ACC112 (cell line): ENCODE measurements at regions not wholly inside any gene's neighbourhood (a gene's known extent, or its start where the extent isn't known, plus 50 kb on each side); places are given as distances from the start of the nearest gene placed in this dataset.

Source experiments
- H2AFZ ChIP-seq: fragments of 200-600 bp; sonication (generic); one replicate; pipeline ENCODE4 v1.6.0; 2017; ENCODE audit warnings: antibody characterized with exemption, low read length; ENCODE audit not compliant: unreplicated experiment
- H3K27ac ChIP-seq: fragments of 200-600 bp; sonication (generic); 2 replicates; pipeline ENCODE4 v1.5.1; 2014; ENCODE audit warnings: low read depth, mild to moderate bottlenecking, antibody characterized with exemption, low read length, moderate library complexity
- H3K27me3 ChIP-seq: fragments of 200-600 bp; sonication (generic); 2 replicates; pipeline ENCODE4 v1.6.1; 2014; ENCODE audit warnings: mild to moderate bottlenecking, antibody characterized with exemption, low read length, moderate library complexity, mixed read lengths; ENCODE audit not compliant: insufficient read depth
- H3K36me3 ChIP-seq: fragments of 200-600 bp; sonication (generic); 2 replicates; pipeline ENCODE4 v1.6.1; 2016; ENCODE audit warnings: mild to moderate bottlenecking, antibody characterized with exemption, low read length, moderate library complexity, mixed read lengths; ENCODE audit not compliant: insufficient read depth
- H3K4me1 ChIP-seq: fragments of 200-600 bp; sonication (generic); one replicate; pipeline ENCODE4 v1.6.1; 2016; ENCODE audit warnings: low read length, mixed read lengths; ENCODE audit not compliant: insufficient read depth, unreplicated experiment, control insufficient read depth
- H3K4me3 ChIP-seq: fragments of 200-600 bp; sonication (generic); 2 replicates; pipeline ENCODE4 v1.5.1; 2014; ENCODE audit warnings: mild to moderate bottlenecking, low read depth, low read length
- H3K79me2 ChIP-seq: fragments of 200-600 bp; sonication (generic); one replicate; pipeline ENCODE4 v1.6.0; 2016; ENCODE audit warnings: low read length; ENCODE audit not compliant: control insufficient read depth, unreplicated experiment, insufficient read depth

DNA sequence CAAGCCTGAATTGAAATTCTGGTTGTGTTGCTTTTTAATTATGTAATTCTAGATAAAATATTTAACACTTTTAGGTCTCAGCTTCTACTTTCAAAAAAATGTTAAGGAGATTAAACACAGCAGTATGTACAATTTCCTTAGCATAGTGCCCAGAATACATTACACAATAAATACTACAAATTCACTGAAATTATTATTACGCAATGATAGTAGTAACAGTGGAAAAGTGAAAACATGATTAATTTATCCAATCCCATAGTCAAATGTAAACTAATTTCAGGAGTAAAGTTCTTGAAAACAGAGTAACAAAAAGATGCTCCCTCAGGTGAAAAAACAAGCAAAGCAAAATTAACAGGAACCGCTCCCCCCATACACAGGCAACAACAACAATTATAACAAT lies 1915.4 kb downstream of the STIM2 start:
- no peak overlapping the region for H2AFZ ChIP-seq
- no peaks in the 10 kb centered on the region for H3K79me2 ChIP-seq

DNA sequence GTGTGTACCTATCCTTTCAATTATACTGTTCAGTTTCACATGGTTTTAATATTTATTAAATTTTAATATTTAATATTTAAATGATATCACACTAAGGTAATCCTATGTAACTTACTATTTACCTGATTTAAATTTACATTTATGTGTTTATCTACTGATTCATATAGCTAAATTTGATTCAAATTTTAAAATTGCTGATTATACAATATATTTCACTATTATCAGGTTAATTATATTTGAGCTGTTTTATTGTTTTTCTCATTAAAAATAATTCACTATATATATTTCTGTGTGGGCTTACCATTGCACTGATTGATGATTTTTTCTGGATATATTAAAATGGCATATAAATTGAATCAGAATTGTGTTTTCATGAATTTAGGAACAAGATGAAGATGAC lies 1923.5 kb downstream of the STIM2 start:
- Histone ChIP-seq H3K27ac (no peak overlapping the region), H3K36me3 (no peaks in the 10 kb centered on the region), H3K4me1 (no peaks in the 10 kb centered on the region), H2AFZ (no peak overlapping the region), H3K27me3 (no peaks in the 10 kb centered on the region), H3K79me2 (no peaks in the 10 kb centered on the region), H3K4me3 (no peak overlapping the region)

More for the DNA sequence above, 1915.4 kb downstream of the STIM2 start:
- Histone ChIP-seq H3K36me3 (no peaks in the 10 kb centered on the region), H3K4me1 (peaks cover 16% of the 10 kb centered on the region), H3K4me3 (no peak overlapping the region), H3K27me3 (no peaks in the 10 kb centered on the region), H3K27ac (no peak overlapping the region)

DNA sequence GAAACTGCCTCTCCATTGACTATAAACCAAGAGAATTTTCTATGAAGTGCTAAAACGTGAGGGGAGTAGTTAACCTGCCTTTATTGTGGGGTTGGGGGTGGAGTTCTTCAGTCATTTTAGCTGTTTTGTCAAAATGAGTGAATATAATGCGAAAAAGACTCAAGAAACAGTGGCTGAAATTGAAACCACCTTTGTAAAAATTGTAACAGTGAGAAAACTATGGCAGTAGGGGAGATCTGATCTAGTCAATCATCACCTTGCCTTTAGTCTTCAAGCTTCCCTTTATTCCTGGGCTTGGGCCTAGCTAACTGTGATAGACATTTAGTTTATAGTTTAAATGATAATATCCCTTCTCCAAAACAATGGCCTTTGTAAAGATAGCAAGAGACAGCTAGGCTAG lies 1927.3 kb downstream of the STIM2 start:
- H2AFZ ChIP-seq, result peak overlapping the region; percentile 76

DNA sequence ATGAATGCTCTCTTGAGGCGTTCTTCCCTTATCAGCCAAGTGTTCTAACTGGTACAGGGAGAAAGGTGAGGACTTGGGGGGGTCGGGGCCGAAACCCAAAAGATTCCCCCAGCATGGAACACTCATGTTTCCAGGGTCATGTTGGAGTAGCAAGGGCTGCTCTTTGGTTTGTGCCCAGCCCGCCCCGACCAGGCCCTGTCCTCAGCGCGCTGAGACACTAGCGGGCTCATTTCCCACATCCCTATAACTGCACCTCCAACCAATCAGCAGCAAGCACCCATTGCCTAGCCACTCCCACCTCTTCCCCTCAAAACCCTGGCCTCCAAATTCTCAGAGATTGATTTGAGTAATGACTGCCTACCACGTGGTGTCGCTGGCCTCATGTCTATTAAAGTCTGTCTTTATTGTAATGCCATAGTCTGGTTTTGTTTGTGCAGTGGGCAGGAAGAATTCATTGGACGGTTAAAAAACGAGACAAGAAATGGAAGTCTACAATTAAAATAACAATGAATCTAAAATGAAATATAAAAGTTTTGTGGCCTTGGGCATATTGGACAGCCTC lies 1928.4 kb downstream of the STIM2 start:
- Histone ChIP-seq H3K27ac (no peak overlapping the region), H3K79me2 (no peaks in the 10 kb centered on the region)

More for the DNA sequence above, 1927.3 kb downstream of the STIM2 start:
- H3K36me3 ChIP-seq, result no peaks in the 10 kb centered on the region
- H3K79me2 ChIP-seq, result no peaks in the 10 kb centered on the region
- no peaks in the 10 kb centered on the region for H3K4me1 ChIP-seq
- no peak overlapping the region for H3K27ac ChIP-seq
- H3K27me3 ChIP-seq, result no peaks in the 10 kb centered on the region
- H3K4me3 ChIP-seq, result no peak overlapping the region

DNA sequence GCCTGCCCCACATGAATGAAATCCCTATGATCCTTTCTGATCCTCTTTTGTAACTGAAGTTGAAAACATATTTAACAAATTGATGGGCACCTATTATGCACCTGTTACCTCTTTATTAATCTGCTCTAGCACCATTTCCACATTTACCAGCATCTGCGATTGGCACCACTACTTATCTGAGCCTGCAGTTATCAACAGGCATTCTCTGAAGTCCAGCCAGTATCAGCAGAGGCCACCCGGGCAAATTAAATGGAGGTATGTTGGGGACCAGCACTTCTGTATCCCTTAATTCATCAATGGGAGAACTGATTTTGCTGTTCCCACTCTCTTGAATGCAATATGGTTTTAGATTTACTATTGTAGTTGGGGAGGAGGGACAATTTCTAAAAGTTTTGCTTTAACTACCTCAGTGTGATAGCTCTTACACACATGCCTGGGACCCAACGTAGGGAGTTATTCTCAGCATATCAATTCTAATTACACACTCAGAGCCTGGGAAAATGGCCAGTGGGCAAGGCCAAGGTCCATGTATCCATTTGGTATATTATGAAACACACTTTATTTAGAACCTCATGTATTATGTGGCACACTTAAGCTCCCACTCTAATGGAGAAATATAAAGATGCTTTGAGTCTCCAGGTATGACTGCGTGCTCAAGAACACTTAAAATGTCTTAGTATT lies 1927.1 kb upstream of the PCDH7 start:
- no peaks in the 10 kb centered on the region for H3K79me2 ChIP-seq
- no peak overlapping the region for H3K4me3 ChIP-seq
- no peak overlapping the region for H3K27ac ChIP-seq
- H3K27me3 ChIP-seq, result no peaks in the 10 kb centered on the region
- no peaks in the 10 kb centered on the region for H3K4me1 ChIP-seq
- H3K36me3 ChIP-seq, result no peaks in the 10 kb centered on the region
- no peak overlapping the region for H2AFZ ChIP-seq

More for the DNA sequence above, 1928.4 kb downstream of the STIM2 start:
- Histone ChIP-seq H3K36me3 (no peaks in the 10 kb centered on the region), H3K27me3 (no peaks in the 10 kb centered on the region), H3K4me3 (no peak overlapping the region), H3K4me1 (no peaks in the 10 kb centered on the region), H2AFZ (no peak overlapping the region)

DNA sequence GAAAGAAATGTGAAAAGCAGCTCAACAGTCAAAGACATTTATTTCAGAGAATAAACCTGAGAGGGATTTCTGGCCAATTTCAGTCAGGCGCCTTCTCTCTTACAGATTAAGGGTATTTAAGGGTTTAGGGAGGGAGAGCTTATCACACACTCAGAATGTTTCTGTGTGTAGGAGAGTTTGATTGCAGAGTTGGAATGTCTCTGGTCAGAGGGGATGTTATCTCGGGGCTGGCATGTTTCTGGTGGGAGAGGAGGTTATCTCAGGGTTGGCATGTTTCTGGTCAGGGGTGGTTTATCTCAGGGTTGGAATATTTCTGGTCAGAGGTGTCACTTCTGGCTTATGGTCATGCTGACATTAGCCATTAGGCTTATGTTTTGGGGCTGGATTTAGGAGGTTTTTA lies 1920.5 kb upstream of the PCDH7 start:
- Histone ChIP-seq H3K27me3 (no peaks in the 10 kb centered on the region), H2AFZ (no peak overlapping the region), H3K27ac (no peak overlapping the region), H3K4me3 (no peak overlapping the region), H3K4me1 (no peaks in the 10 kb centered on the region), H3K79me2 (no peaks in the 10 kb centered on the region), H3K36me3 (no peaks in the 10 kb centered on the region)

DNA sequence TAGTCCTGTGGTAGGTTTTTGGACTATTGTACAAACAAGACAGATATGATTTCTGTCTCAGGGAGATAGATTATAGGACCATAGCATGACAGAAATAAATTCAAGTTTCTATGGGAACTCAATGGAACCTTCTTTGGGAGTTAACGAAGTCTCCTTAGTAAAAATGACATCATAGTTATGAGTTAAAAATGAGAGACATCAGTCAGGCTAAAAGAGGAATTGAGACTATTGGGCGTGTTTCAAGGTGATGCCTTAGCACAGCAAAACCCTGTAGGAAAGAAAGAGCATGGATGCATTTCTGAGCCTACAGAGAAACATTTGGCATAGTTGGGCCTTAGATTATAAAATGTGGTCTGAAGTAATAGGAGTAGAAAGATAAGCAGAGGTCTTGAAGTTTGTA lies 1909.1 kb upstream of the PCDH7 start:
- Histone ChIP-seq H3K27me3 (no peaks in the 10 kb centered on the region), H3K79me2 (no peaks in the 10 kb centered on the region), H3K4me1 (no peaks in the 10 kb centered on the region), H2AFZ (no peak overlapping the region), H3K27ac (no peak overlapping the region), H3K36me3 (no peaks in the 10 kb centered on the region), H3K4me3 (no peak overlapping the region)

DNA sequence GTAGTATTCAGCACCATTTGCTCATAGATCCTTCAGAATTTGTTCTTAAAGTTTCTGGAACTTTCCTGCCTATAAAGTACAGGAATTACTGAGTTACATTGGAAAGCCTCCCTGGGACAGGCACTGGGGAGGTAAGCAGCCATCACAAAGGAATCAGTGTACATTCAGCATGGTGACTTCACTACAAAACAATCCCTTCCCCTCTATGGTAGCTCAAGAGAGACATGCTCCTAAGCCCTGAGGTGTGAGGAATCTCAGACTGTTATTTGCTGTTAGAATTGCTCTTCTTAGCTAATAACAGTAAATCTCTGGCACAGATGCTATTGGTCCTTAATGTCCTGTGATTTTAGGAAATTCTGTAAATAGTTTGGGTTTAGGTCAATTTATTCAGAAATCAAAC lies 1898.0 kb upstream of the PCDH7 start:
- Histone ChIP-seq H2AFZ (no peak overlapping the region), H3K27me3 (no peaks in the 10 kb centered on the region), H3K36me3 (no peaks in the 10 kb centered on the region)

DNA sequence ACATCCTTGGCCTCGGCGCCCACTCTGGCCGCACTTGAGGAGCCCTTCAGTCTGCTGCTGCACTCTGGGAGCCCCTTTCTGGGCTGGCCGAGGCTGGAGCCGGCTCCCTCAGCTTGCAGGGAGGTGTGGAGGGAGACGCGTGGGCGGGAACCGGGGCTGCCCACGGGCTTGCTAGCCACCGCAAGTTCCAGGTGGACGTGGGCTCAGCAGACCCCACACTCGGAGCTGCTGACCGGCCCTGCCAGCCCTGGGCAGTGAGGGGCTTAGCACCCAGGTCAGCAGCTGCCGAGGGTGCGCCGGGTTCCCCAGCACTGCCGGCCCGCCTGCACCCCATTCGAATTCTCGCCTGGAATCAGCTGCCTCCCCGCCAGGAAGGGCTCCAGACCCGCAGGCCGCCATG lies 1892.3 kb upstream of the PCDH7 start:
- Histone ChIP-seq H3K27ac (no peak overlapping the region), H2AFZ (no peak overlapping the region), H3K36me3 (no peaks in the 10 kb centered on the region), H3K4me3 (no peak overlapping the region), H3K79me2 (no peaks in the 10 kb centered on the region), H3K27me3 (no peaks in the 10 kb centered on the region), H3K4me1 (no peaks in the 10 kb centered on the region)

More for the DNA sequence above, 1898.0 kb upstream of the PCDH7 start:
- H3K79me2 ChIP-seq, result no peaks in the 10 kb centered on the region
- H3K4me1 ChIP-seq, result no peaks in the 10 kb centered on the region
- no peak overlapping the region for H3K27ac ChIP-seq
- H3K4me3 ChIP-seq, result no peak overlapping the region

DNA sequence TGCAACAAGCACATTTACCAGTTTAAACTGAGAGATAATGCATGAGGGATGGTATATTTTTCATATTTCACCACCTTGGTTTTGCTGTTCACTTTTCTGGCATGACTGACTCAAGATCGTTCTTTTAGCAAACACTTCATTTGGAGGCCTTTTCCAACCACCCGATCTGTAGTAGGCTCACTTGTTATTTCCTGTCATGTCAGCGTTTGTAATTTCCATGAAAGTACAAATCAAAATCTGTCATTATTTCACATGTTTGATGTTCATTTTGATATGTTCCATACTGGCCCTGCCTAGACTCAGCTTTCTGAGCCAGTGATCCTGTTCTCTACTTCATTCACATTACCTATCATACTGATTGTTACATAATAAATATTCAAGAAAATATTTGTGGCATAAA lies 1888.3 kb upstream of the PCDH7 start:
- no peak overlapping the region for H2AFZ ChIP-seq
- no peaks in the 10 kb centered on the region for H3K27me3 ChIP-seq
- no peaks in the 10 kb centered on the region for H3K36me3 ChIP-seq
- H3K27ac ChIP-seq, result no peak overlapping the region
- H3K4me1 ChIP-seq, result no peaks in the 10 kb centered on the region
- H3K4me3 ChIP-seq, result no peak overlapping the region
- H3K79me2 ChIP-seq, result no peaks in the 10 kb centered on the region

DNA sequence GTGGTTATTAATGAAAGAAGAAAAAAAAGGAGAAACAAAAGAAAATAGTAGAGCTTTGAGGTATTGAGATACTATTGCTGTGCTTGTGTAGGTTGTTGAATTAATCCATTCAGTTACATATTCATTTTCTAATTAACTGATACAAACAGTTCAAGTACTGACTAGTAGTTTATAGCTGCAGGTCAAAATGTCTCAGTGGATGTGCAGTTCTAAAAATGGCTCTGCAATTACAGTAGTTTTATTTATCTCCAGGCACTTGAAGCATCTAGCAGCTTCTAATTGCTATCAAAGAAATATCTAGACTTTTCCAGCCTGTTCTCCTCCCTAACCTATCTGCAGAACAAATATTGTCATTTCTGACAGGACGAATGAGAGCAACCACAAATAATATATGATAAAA lies 1887.7 kb upstream of the PCDH7 start:
- Histone ChIP-seq H3K4me3 (no peak overlapping the region), H3K4me1 (no peaks in the 10 kb centered on the region), H3K79me2 (no peaks in the 10 kb centered on the region), H3K36me3 (no peaks in the 10 kb centered on the region), H2AFZ (no peak overlapping the region), H3K27me3 (no peaks in the 10 kb centered on the region), H3K27ac (no peak overlapping the region)
